Endothelial cell (in vitro differentiated cells): ENCODE measurements at regions not wholly inside any gene's neighbourhood (a gene's known extent, or its start where the extent isn't known, plus 50 kb on each side); places are given as distances from the start of the nearest gene placed in this dataset.

ENCODE experiments used
- DNase-seq: peaks from one replicate; pipeline ENCODE4 v3.0.0; 2021; ENCODE audit warnings: low spot score
- H3K27ac Mint-ChIP-seq: one replicate; pipeline ENCODE4 v1.8.0; 2021; ENCODE audit warnings: mixed read lengths, inconsistent platforms; ENCODE audit not compliant: unreplicated experiment
- H3K27me3 Mint-ChIP-seq: one replicate; pipeline ENCODE4 v1.8.0; 2021; ENCODE audit warnings: mild to moderate bottlenecking, moderate library complexity, mixed read lengths, inconsistent platforms; ENCODE audit not compliant: unreplicated experiment
- H3K36me3 Mint-ChIP-seq: one replicate; pipeline ENCODE4 v1.8.0; 2021; ENCODE audit warnings: mild to moderate bottlenecking, low read depth, mixed read lengths, inconsistent platforms; ENCODE audit not compliant: unreplicated experiment
- H3K4me1 Mint-ChIP-seq: one replicate; pipeline ENCODE4 v1.8.0; 2021; ENCODE audit warnings: mild to moderate bottlenecking, mixed read lengths, inconsistent platforms; ENCODE audit not compliant: unreplicated experiment
- H3K4me3 Mint-ChIP-seq: one replicate; pipeline ENCODE4 v1.8.0; 2021; ENCODE audit warnings: mild to moderate bottlenecking, mixed read lengths, inconsistent platforms; ENCODE audit not compliant: unreplicated experiment
- H3K9me3 Mint-ChIP-seq: one replicate; pipeline ENCODE4 v1.8.0; 2021; ENCODE audit warnings: mixed read lengths, inconsistent platforms; ENCODE audit not compliant: unreplicated experiment
- TF ChIP-seq, protein P1 (sequence below): fragments of 200-600 bp; sonication (generic); IDR thresholded peaks from one replicate; pipeline ENCODE4 v1.5.0; 2021; ENCODE audit warnings: antibody characterized with exemption; ENCODE audit not compliant: unreplicated experiment

DNA sequence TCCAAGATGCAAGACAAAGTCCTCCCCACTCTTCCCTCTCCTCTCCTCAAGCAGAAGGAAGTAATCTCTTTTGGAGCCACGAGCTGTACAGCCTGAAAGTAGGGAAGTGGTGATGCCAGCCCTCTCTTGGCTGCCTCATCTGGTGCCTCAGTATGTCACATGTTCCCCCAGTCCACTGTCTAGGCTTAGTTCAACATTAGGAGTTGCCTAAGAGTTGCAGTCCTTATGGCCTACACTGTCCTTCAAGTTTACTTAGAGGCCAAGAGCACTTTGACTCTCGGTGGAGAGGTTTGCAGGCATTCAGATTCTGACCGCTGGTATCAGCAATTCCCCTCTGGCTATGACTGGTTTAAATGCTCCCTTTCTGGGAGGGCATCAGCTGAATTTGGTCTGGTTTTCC lies 735.6 kb downstream of the GLUD2 start:
- no peak overlapping the region for H3K27ac Mint-ChIP-seq
- no peak for DNase-seq
- no peaks in the 10 kb centered on the region for H3K9me3 Mint-ChIP-seq
- peaks cover 4% of the 10 kb centered on the region for H3K4me1 Mint-ChIP-seq
- no peaks in the 10 kb centered on the region for H3K27me3 Mint-ChIP-seq
- no peaks in the 10 kb centered on the region for H3K36me3 Mint-ChIP-seq
- no peak overlapping the region for H3K4me3 Mint-ChIP-seq
- TF ChIP-seq, protein P1, sequence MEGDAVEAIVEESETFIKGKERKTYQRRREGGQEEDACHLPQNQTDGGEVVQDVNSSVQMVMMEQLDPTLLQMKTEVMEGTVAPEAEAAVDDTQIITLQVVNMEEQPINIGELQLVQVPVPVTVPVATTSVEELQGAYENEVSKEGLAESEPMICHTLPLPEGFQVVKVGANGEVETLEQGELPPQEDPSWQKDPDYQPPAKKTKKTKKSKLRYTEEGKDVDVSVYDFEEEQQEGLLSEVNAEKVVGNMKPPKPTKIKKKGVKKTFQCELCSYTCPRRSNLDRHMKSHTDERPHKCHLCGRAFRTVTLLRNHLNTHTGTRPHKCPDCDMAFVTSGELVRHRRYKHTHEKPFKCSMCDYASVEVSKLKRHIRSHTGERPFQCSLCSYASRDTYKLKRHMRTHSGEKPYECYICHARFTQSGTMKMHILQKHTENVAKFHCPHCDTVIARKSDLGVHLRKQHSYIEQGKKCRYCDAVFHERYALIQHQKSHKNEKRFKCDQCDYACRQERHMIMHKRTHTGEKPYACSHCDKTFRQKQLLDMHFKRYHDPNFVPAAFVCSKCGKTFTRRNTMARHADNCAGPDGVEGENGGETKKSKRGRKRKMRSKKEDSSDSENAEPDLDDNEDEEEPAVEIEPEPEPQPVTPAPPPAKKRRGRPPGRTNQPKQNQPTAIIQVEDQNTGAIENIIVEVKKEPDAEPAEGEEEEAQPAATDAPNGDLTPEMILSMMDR, result no peak

DNA sequence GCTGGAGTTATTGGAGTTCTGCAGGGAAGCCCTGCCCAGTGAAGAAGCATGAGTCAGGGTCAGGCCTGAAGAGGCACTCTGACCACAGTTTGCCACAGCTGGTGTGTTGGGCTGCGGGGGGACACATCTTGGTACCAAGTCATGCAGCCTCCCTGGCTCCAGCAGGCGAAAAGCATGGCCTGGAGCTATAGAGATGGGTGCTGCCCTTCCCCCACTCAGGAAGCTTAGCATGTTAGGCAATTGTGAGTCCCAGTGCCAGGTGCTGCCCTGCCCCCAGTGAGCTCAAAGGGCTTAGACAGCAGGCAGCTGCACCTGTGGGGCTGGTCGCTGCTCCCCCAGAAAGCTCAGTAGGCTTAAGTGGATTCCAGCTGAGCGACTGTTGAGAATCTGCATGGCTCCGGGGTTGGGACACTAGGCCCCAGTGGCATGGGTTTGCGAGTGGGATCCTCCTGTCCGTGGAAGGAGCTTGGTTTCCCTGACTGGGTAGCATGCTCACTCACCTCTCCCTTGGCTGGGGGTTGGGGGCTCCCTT lies 755.5 kb downstream of the GLUD2 start:
- Mint-ChIP-seq H3K9me3 (no peaks in the 10 kb centered on the region), H3K4me1 (no peaks in the 10 kb centered on the region), H3K27me3 (no peaks in the 10 kb centered on the region), H3K27ac (no peak overlapping the region), H3K4me3 (no peak overlapping the region), H3K36me3 (peaks cover 4% of the 10 kb centered on the region)
- no peak for DNase-seq
- TF ChIP-seq, protein P1, result no peak

GRCh38 chrX:121823406-121823805 lies 776.0 kb downstream of the GLUD2 start:
- TF ChIP-seq, protein P1, result no peak
- DNase-seq, result no peak
- no peaks in the 10 kb centered on the region for H3K36me3 Mint-ChIP-seq
- no peaks in the 10 kb centered on the region for H3K4me1 Mint-ChIP-seq
- no peaks in the 10 kb centered on the region for H3K27me3 Mint-ChIP-seq
- H3K27ac Mint-ChIP-seq, result no peak overlapping the region
- no peak overlapping the region for H3K4me3 Mint-ChIP-seq
- H3K9me3 Mint-ChIP-seq, result no peaks in the 10 kb centered on the region

DNA sequence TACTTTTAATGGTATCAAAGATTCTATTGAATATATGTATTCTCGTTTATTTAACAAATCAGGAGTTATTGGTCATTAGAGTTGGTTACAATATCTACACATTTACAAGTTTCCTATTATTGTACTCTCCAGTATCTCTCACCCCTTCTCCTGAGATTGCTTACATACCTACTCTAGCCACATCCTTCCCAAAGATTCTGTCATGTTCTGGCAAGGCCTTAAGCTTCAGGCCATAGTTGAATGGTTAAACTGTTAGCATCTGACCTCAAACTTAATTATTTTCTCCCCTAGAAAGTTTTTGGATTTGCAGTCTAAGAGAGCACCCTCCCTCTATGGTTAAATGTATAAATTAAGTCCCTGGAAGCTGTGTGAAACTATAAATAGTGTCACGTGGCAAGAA lies 784.2 kb downstream of the GLUD2 start:
- Mint-ChIP-seq H3K27me3 (no peaks in the 10 kb centered on the region), H3K36me3 (no peaks in the 10 kb centered on the region), H3K9me3 (no peaks in the 10 kb centered on the region), H3K4me1 (no peaks in the 10 kb centered on the region), H3K4me3 (no peak overlapping the region), H3K27ac (no peak overlapping the region)
- TF ChIP-seq, protein P1, result no peak
- no peak for DNase-seq

DNA sequence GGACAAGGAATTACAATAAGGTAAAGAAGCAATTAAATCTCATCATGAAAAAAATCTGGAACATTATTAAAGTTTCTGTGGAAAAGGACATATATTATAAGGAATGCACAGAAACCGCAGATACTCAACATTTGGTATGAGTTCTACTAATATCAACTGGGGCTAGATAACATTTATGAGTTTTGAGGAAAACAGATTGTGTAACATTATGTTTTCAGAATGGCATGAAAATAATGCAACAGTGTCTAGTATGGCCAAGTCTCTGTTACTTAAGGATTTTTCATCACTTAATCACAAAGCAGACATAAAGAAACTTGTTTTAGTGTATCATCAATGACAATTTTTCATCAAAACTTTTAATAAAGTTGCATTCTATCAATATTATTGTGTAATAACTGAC lies 785.0 kb downstream of the GLUD2 start:
- no peaks in the 10 kb centered on the region for H3K4me1 Mint-ChIP-seq
- no peak for DNase-seq
- no peaks in the 10 kb centered on the region for H3K36me3 Mint-ChIP-seq
- H3K27me3 Mint-ChIP-seq, result no peaks in the 10 kb centered on the region
- H3K9me3 Mint-ChIP-seq, result no peaks in the 10 kb centered on the region
- TF ChIP-seq, protein P1, result no peak
- H3K4me3 Mint-ChIP-seq, result no peak overlapping the region
- no peak overlapping the region for H3K27ac Mint-ChIP-seq
